Urothelium cell line (cell line): ENCODE measurements at regions not wholly inside any gene's neighbourhood (a gene's known extent, or its start where the extent isn't known, plus 50 kb on each side); places are given as distances from the start of the nearest gene placed in this dataset.
A peak's percentile ranks its signal among the peaks of the same experiment; 100 is the strongest.

Source experiments
- DNase-seq: peaks from one replicate; pipeline ENCODE4 v3.0.0; 2011; ENCODE audit warnings: low spot score, mixed read lengths
- FAIRE-seq: peaks from 2 replicates; lab custom pipeline; 2011; peaks lifted over from hg19 to GRCh38; lab: Jason Lieb, UNC

DNA sequence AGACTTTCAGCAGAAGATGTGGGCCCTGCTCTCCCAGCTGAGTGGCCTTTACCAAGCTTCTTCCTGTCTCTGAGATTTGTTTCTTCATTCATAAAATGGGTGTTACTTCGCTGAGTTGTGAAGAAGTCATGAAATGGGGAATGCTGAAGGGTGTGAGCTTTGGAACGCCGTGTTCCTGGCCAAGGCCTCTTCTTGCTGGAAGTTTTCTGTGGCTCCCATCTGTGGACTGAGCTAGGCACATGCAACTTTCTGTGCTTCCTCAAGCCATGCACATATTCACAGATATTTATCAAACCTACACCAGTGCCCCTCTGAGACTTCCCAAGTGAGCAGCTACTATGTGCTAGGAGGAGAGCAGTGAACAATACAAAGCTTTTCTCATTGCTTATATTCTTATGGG lies 106.3 kb upstream of the JUN start:
- DNase-seq (no peak), FAIRE-seq (no peak)

- DNase-seq = no peak
These were observed 106.8 kb upstream of the JUN start for GRCh38 chr1:58890609-58891008.

GRCh38 chr1:58891347-58891746 lies 107.5 kb upstream of the JUN start:
- no peak for FAIRE-seq
- DNase-seq = no peak

More at GRCh38 chr1:58890609-58891008, 106.8 kb upstream of the JUN start:
- no peak for FAIRE-seq

DNA sequence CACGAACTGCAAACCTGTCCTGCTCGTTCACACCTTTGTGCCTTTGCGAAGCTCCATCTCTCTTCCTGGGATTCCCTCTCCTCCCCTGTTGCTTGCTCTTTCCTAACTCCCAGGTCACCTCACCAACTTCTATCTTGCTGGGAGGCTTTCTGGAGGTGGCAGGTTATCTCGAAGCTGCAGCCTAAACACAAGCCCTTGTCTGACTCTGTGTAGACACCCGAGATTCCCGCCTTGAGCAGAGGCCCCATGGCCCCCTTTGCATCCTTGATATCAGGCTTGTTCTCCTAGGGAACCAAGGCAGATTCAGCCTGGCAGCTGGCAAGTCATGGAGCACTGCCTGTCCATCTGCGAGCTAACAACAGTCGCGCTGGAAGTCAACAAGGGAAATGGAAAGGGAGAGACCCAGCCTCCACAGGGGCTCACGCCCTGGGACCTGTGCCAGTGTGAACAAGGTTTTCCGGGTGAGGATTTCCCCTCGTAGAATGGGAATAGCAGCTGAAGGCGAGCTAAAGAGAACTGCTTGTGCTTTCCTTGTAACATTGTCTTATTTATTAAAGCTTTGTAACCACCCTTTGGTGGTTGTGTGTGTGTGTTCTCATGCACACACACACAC lies 109.5 kb upstream of the JUN start:
- FAIRE-seq = peak; percentile 23
- no peak for DNase-seq

DNA sequence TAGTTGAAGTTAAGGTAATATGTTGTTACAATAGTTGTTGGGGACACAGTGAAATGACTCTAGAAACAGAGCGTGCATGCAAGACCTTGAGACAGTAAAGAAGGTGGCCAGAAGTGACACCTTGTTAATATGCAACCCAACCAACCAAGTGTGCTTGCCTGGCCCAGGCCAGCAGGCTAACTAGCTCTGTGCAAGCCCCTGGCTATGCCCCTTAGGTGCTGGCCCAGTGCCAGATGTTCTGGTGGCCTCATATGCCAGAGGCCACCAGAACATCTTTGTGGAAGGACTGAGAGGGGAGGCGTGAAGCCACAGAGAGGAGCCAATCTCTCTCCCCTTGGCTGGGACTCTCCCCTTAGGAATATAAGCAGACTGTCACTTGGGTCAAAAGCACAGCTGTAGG lies 111.2 kb upstream of the JUN start:
- FAIRE-seq (no peak), DNase-seq (no peak)

GRCh38 chr1:58895559-58896145 lies 111.8 kb upstream of the JUN start:
- FAIRE-seq (no peak), DNase-seq (no peak)

- FAIRE-seq = no peak
- DNase-seq = no peak
These were observed 112.7 kb upstream of the JUN start for GRCh38 chr1:58896246-58897183.

DNA sequence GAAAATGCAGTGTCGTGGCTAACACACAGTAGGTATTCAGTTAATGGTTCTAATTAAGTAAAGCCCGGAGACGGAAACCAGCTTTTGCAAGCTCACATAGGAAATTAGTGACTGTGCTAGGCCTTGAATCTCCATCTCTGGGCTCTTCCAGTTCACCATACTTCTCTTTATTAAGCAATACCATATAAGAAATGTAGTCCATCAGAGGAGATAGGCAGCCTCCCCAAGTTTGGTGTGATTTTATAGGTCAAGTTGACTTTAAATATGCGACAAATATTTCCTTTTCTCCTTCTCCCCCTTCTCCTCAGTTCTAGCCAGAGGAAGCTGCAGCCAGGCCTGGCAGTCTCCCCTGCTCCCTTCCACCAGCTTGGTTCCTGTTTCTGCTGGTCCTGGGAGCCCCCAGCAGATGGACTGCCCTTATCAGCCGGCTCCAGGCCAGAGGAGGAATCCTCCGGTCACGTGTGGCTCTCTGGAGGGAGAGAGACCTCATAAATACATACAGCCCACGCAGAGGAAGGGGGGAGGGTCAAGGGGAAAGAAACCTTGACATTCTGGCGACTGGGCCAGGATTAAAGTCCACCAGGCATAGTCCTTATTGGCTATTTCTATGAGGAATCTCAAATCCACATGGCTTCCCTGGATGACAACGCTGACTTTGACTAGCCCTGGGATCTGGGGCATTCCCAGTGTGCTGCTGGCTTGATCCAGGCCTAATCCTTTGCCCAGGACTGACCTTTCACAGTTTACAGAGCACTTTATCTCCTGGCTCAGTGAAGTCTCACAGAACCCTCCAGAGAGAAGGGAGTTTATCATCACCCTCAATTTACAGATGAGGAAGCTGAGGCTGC lies 115.1 kb upstream of the JUN start:
- DNase-seq (no peak), FAIRE-seq (no peak)

- no peak for FAIRE-seq
These were observed 115.9 kb upstream of the JUN start for GRCh38 chr1:58899587-58900271.

DNA sequence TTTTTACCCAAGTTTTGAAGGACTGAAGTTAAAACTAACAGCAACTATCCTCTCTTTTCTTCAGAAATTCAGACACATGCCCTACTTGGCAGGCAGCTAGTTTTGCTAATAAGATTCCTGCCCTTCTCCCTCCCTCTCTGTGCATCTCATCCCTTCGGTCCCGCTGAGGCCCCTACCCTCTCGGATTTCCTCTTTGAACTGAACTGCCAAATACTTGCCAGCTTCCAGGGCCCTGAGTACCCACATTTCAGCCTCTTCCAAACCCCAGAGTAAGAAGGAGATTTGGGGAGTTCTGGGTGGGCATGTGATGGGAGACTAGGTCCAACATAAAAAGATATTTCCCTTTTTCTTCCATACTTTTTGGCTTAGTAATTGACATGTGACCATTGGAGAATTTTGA lies 116.5 kb upstream of the JUN start:
- no peak for FAIRE-seq

More at GRCh38 chr1:58899587-58900271, 115.9 kb upstream of the JUN start:
- DNase-seq = no peak

DNA sequence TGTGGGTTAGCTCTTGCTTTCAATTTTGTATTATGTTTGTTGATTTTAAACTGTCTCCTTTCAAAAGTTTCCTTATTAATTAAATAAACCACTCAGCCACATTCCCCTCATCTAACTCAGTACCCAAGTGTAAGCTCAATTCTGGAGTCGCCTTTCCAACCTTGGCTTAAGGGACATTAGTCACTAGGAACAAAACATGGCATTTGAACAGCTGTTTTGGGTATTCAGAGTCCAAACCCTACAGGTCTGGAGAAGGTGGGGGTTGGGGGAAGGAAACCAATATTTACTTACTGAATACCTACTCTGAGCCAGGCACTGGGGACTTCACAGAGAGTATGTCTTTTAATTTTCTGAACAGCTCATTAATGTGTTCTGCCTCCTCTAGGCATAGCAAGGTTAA lies 117.2 kb upstream of the JUN start:
- no peak for FAIRE-seq

More for the DNA sequence above, 116.5 kb upstream of the JUN start:
- DNase-seq = no peak

DNA sequence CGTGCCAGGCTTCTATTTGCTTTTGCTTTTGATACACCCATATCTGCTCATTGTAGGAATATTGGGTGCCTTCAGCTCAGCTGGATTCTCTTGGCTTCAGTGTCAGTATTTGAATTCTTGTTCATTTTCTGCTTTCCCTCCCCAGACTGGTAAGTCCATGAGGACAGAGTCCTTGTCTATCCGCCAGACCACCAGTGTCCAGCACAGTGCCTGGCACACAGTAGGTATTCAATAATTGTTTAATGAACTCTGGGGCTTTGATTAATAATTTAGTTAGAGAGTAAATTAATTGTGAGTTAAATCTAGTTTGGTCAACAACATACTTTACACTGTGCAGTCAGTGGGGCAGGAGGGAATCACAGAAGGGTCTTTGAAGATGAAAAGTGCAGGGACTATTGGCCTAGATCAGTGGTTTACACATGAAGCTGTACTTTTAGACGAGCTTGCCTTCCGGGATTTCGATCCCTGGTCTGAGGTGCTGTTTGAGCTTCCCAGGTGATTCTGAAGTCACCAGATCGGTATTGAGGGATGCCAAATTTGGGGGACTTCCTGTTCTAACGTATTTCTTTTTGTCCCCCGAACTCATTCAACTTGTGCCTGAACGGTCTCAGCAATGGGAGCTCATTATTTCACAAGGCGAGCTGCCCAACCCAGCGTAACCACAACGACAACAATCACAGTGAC lies 119.1 kb upstream of the JUN start:
- DNase-seq = no peak
- FAIRE-seq = no peak

More for the DNA sequence above, 117.2 kb upstream of the JUN start:
- no peak for DNase-seq

GRCh38 chr1:58903514-58904298 lies 119.9 kb upstream of the JUN start:
- FAIRE-seq (no peak), DNase-seq (peak; percentile 92)

GRCh38 chr1:58904299-58905125 lies 120.7 kb upstream of the JUN start:
- no peak for FAIRE-seq
- no peak for DNase-seq

DNA sequence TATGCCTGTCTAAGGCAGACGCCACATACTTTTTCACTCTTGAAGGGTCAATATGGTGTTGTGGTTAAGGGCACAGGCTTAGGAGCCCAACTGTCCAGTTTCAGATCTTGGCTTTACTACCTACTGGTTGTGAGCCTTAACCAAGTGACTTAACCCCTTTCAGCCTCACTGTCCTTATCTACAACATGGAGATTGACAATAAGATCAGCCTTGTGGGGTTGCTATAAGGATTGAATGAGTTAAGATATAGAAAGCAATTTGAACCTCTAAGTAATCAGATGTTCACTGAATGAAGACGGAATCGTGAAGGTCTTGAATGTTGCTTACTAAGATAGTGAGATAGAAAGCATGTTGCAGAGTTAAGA lies 121.3 kb upstream of the JUN start:
- no peak for FAIRE-seq
- no peak for DNase-seq

DNA sequence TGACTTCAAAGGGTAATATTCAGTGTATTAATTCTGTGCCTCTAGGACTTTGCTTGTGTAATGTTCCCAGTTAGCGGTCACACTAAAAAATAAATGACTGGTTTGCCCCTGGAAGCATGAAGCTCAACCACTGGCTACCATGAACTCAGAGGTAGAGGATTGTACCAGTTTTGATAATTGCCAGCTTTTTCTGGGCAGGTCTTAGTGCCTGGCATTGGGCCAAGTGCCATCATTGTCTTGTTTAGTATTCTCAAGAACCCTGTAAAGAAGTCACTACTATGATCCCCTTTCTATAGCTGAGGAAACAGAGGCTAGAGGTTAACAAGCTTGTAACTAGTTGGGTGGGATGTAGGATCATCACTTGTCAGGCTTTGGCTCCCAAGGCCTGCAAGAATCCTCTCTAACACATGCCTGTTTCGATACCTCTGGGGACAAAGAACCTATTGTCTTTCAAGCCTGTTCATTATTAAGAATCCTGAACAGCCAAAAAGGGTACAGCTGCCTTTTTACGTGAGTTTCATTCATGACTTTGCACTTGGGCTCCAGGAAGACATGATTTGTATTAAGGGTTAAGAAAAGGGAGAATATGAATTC lies 121.9 kb upstream of the JUN start:
- FAIRE-seq = no peak
- DNase-seq = no peak

DNA sequence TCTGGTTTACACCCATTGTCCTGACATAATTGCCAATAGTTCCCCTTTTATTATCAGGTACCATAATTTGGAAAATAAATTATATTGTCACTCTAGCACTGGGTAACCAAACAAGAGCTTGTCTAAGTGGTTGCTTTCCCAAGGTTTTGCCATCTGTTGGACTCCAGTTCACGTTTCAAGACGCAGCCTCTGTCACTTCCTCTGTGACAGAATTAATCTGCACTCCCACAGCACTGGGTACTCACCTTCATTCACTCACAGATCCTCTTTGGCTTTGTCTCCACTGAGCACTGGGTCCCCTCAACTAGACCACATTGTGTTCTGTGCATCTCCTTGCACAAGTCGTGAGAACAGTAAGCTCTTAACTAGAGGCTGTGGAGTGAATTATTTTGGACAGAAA lies 123.6 kb upstream of the JUN start:
- DNase-seq = no peak

More for the DNA sequence above, 123.6 kb upstream of the JUN start:
- FAIRE-seq = no peak
